HCT116 (cell line): ENCODE measurements at regions not wholly inside any gene's neighbourhood (a gene's known extent, or its start where the extent isn't known, plus 50 kb on each side); places are given as distances from the start of the nearest gene placed in this dataset.

ENCODE experiments used
- ATAC-seq: fragments of 200-7000 bp; cut with Tn5 transposase; 2 replicates; pipeline ENCODE4 v1.9.1; 2020; ENCODE audit warnings: mild to moderate bottlenecking, moderate library complexity
- BruUV-seq: library from RNA; stranded (reverse); fragments of 400-500 nt; replicated peaks from 2 replicates; lab custom pipeline; 2021; lab: Mats Ljungman, UMichigan
- CTCF ChIA-PET: fragments of 300-600 bp; sonication (Branson Sonifier 250); formaldehyde crosslinking; loops from one replicate; lab custom pipeline; 2021; ENCODE audit warnings: antibody characterized with exemption; lab: Charles Lee
- POLR2A ChIA-PET: fragments of 300-600, 350-600 bp; sonication (Branson Sonifier 250); formaldehyde crosslinking; loops from one replicate; lab custom pipeline; 2021; ENCODE audit warnings: antibody characterized with exemption; lab: Charles Lee
- RAD21 ChIA-PET, 2 experiments: fragments of 300-600 bp; sonication (Branson Sonifier 250); formaldehyde crosslinking; loops; one replicate each; lab custom pipeline; 2023; ENCODE audit warnings: low total read pairs in 2 of 2; ENCODE audit not compliant: uncharacterized antibody in 2 of 2, unreplicated experiment in 2 of 2, low non-redundant PET in 1 of 2; lab: Charles Lee
- DNase-seq: peaks from one replicate; pipeline ENCODE4 v3.0.0-alpha.2; 2010; ENCODE audit warnings: low read depth, low spot score
- H2AFZ ChIP-seq: fragments of 200-600 bp; shearing (Covaris generic), sonication (generic); 2 replicates; pipeline ENCODE4 v1.6.1; 2017; ENCODE audit warnings: low read depth, mixed run types, mixed read lengths, antibody characterized with exemption, low read length; ENCODE audit not compliant: poor library complexity, severe bottlenecking
- H3K27ac ChIP-seq: 2 replicates; pipeline ENCODE4 v1.5.1; 2012; ENCODE audit warnings: low read depth, low read length
- H3K27me3 ChIP-seq: fragments of 200-600 bp; sonication (generic); 2 replicates; pipeline ENCODE4 v1.6.1; 2016; ENCODE audit warnings: mixed run types, low read length, mixed read lengths; ENCODE audit not compliant: insufficient read depth
- H3K36me3 ChIP-seq, 2 experiments: fragments of 200-500 bp in 1 of 2; fragments of 200-600 bp in 1 of 2; sonication (Bioruptor generic) in 1 of 2; sonication (generic) in 1 of 2; 2 replicates each; pipeline versions ENCODE4 v1.5.1 to v1.6.1; 2014 to 2016; ENCODE audit warnings: low read length in 2 of 2, inconsistent platforms in 1 of 2, mixed read lengths in 1 of 2, mixed run types in 1 of 2; ENCODE audit not compliant: insufficient read depth in 2 of 2, control insufficient read depth in 1 of 2
- H3K4me1 ChIP-seq, 2 experiments: fragments of 200-600 bp in 1 of 2; sonication (generic) in 1 of 2; 2 replicates each; pipeline versions ENCODE4 v1.5.1 to v1.6.1; 2012 to 2017; ENCODE audit warnings: low read length in 2 of 2, inconsistent platforms in 1 of 2, mild to moderate bottlenecking in 1 of 2, mixed read lengths in 1 of 2, mixed run types in 1 of 2, moderate library complexity in 1 of 2; ENCODE audit not compliant: insufficient read depth in 2 of 2, control insufficient read depth in 1 of 2
- H3K4me2 ChIP-seq: fragments of 200-600 bp; sonication (generic); 2 replicates; pipeline ENCODE4 v1.6.1; 2017; ENCODE audit warnings: mixed run types, low read length, mixed read lengths
- H3K4me3 ChIP-seq, 2 experiments: fragments of 200-600 bp in 1 of 2; sonication (generic) in 1 of 2; replicated peaks in 1 of 2; 2 replicates each; pipeline ENCODE4 v1.5.1; 2011 to 2016; ENCODE audit warnings: low read length in 2 of 2, control low read depth in 1 of 2, low read depth in 1 of 2, mild to moderate bottlenecking in 1 of 2, mixed read lengths in 1 of 2, mixed run types in 1 of 2
- H3K79me2 ChIP-seq: fragments of 200-600 bp; sonication (generic); 2 replicates; pipeline ENCODE4 v1.6.1; 2017; ENCODE audit warnings: mild to moderate bottlenecking, mixed run types, low read length, moderate library complexity, mixed read lengths; ENCODE audit not compliant: insufficient read depth
- H3K9ac ChIP-seq: fragments of 200-600 bp; sonication (generic); 2 replicates; pipeline ENCODE4 v1.6.1; 2016; ENCODE audit warnings: low read length, mixed read lengths
- H3K9me2 ChIP-seq: fragments of 200-600 bp; sonication (generic), shearing (Covaris generic); 2 replicates; pipeline ENCODE4 v1.6.1; 2017; ENCODE audit warnings: mixed run types, mild to moderate bottlenecking, moderate library complexity; ENCODE audit not compliant: insufficient read depth
- H3K9me3 ChIP-seq, 2 experiments: fragments of 200-500 bp in 1 of 2; fragments of 200-600 bp in 1 of 2; sonication (Bioruptor generic) in 1 of 2; sonication (generic) in 1 of 2; 2 replicates each; pipeline ENCODE4 v1.6.1; 2014 to 2017; ENCODE audit warnings: low read length in 2 of 2, mixed read lengths in 2 of 2, inconsistent platforms in 1 of 2, low read depth in 1 of 2, mild to moderate bottlenecking in 1 of 2, mixed run types in 1 of 2, moderate library complexity in 1 of 2; ENCODE audit not compliant: control insufficient read depth in 1 of 2, insufficient read depth in 1 of 2
- H4K20me1 ChIP-seq: fragments of 200-600 bp; sonication (generic), shearing (Covaris generic); 2 replicates; pipeline ENCODE4 v1.6.1; 2017; ENCODE audit warnings: mixed run types, mild to moderate bottlenecking, moderate library complexity; ENCODE audit not compliant: insufficient read depth
- CEBPB ChIP-seq: IDR thresholded peaks from 2 replicates; pipeline ENCODE4 v1.6.1; 2012; ENCODE audit warnings: low read depth
- EGR1 ChIP-seq: IDR thresholded peaks from 2 replicates; pipeline ENCODE4 v1.6.1; 2012; ENCODE audit warnings: low read depth
- EZH2 ChIP-seq: fragments of 200-600 bp; sonication (generic); IDR thresholded peaks from 2 replicates; pipeline ENCODE4 v1.6.1; 2017; ENCODE audit warnings: antibody characterized with exemption, mixed run types
- JUND ChIP-seq: IDR thresholded peaks from 2 replicates; pipeline ENCODE4 v1.6.1; 2012
- MAX ChIP-seq: IDR thresholded peaks from 2 replicates; pipeline ENCODE4 v1.6.1; 2012
- POLR2A ChIP-seq: IDR thresholded peaks from 2 replicates; pipeline ENCODE4 v1.7.0; 2011; ENCODE audit warnings: borderline replicate concordance; ENCODE audit not compliant: insufficient read depth, insufficient read length; ENCODE audit errors: extremely low read depth
- REST ChIP-seq: IDR thresholded peaks from 2 replicates; pipeline ENCODE4 v1.6.1; 2012; ENCODE audit warnings: low read depth
- SRF ChIP-seq: IDR thresholded peaks from 2 replicates; pipeline ENCODE4 v1.6.1; 2012; ENCODE audit warnings: low read depth
- TCF7L2 ChIP-seq: IDR thresholded peaks from 2 replicates; pipeline ENCODE4 v1.7.0; 2011; ENCODE audit warnings: borderline replicate concordance, inconsistent platforms; ENCODE audit not compliant: insufficient read depth, insufficient read length; ENCODE audit errors: extremely low read depth
- ZBTB33 ChIP-seq: IDR thresholded peaks from 2 replicates; pipeline ENCODE4 v1.6.1; 2011; ENCODE audit warnings: mild to moderate bottlenecking, low read length, moderate library complexity; ENCODE audit not compliant: insufficient replicate concordance; ENCODE audit errors: extremely low read depth
- intact Hi-C: fragments of 100-400 bp; cut with micrococcal nuclease; formaldehyde crosslinking; loops from 2 replicates; pipeline ENCODE4 v1.10.0; 2022

DNA sequence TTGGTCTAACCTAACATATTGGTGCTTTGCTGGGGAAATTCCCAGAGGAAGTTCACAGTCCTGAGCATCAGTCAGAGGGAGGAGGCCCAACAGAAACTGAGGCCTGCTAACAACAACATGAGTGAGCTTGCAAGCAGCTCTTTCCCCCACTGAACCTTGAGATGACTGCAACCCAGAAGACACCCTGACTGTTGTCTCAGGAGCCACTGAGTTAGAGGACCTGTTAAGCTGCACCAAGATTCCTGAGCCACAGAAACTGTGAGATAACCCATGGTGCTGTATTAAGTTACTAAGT, 193.2 kb upstream of the UBL3 start:
- no peaks in the 10 kb centered on the region for H3K79me2 ChIP-seq
- H3K36me3 ChIP-seq = no peaks in the 10 kb centered on the region
- TF ChIP-seq ZBTB33 = no peak
- no peak for TF ChIP-seq TCF7L2
- no peak for TF ChIP-seq REST
- no peak for TF ChIP-seq JUND
- TF ChIP-seq EGR1 = no peak
- no peak for TF ChIP-seq POLR2A
- no peak for TF ChIP-seq EZH2
- no peak for TF ChIP-seq CEBPB
- TF ChIP-seq MAX = no peak
- TF ChIP-seq SRF = no peak
- DNase-seq = no peak
- no peak overlapping the region for H2AFZ ChIP-seq
- CTCF ChIA-PET = no interaction called here
- H3K4me1 ChIP-seq = no peaks in the 10 kb centered on the region
- RAD21 ChIA-PET = no interaction called here
- no peaks in the 10 kb centered on the region for H3K9me2 ChIP-seq
- H3K9me3 ChIP-seq = no peaks in the 10 kb centered on the region
- no peaks in the 10 kb centered on the region for H4K20me1 ChIP-seq
- BruUV-seq = no TSS peak
- no peak overlapping the region for H3K27ac ChIP-seq
- POLR2A ChIA-PET = no interaction called here
- H3K27me3 ChIP-seq = peaks cover 15% of the 10 kb centered on the region; the same call in 1 of the 2 replicates
- ATAC-seq = no peak
- no peak overlapping the region for H3K4me2 ChIP-seq
- H3K9ac ChIP-seq = no peak overlapping the region
- intact Hi-C loops = no loop called here
- no peak overlapping the region for H3K4me3 ChIP-seq
